ENCODE measurements at regions not wholly inside any gene's neighbourhood (a gene's known extent, or its start where the extent isn't known, plus 50 kb on each side); places are given as distances from the start of the nearest gene placed in this dataset.

DNA sequence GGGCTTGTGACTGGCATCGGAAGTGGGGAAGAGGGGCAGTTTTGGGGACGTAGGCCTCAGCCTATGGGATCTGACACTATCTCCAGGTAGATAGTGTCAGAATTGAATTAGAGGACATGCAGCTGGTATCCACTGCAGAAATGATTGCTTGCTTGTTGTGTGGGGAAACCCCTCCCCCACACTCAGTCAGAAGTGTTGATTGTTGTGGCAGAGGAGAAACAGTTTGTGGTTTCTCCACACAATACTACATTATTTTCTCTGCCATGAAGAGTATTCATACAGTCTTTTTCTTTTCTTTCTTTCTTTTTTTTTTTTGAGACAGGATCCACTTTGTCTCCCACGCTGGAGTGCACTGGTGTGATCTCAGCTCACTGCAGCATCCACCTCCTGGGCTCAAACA is 113.9 kb downstream of the ARRDC3 start:
- no peaks in the 10 kb centered on the region for H3K36me3 ChIP-seq (ENCODE audit: insufficient read depth, low read length, poor library complexity, severe bottlenecking)
- no TSS peak for BruUV-seq (replicated peaks)
- no peaks in the 10 kb centered on the region for H3K27me3 ChIP-seq (replicated peaks; ENCODE audit: insufficient read depth, low read depth, low read length, poor library complexity)
- ChIA-PET CTCF (no interaction called here), POLR2A (ENCODE audit: low non-redundant PET) (interaction anchor here (0.7 kb wide), 1 partner anchor 602 kb away, joined by 11 read pairs; no protein-coding TSS in a partner anchor)
- no peaks in the 10 kb centered on the region for H3K4me1 ChIP-seq (ENCODE audit: insufficient read depth, low read length, poor library complexity, severe bottlenecking)
- DNase-seq (ENCODE audit: low spot score) = no peak
- no peaks in the 10 kb centered on the region for H3K9me3 ChIP-seq (ENCODE audit: low read depth, low read length, poor library complexity, severe bottlenecking)
- no peak overlapping the region for H3K27ac ChIP-seq (ENCODE audit: low read depth, low read length, poor library complexity, severe bottlenecking)
- no peak overlapping the region for H3K4me3 ChIP-seq (ENCODE audit: low read depth, low read length, poor library complexity, severe bottlenecking)
- TF ChIP-seq, protein P1, sequence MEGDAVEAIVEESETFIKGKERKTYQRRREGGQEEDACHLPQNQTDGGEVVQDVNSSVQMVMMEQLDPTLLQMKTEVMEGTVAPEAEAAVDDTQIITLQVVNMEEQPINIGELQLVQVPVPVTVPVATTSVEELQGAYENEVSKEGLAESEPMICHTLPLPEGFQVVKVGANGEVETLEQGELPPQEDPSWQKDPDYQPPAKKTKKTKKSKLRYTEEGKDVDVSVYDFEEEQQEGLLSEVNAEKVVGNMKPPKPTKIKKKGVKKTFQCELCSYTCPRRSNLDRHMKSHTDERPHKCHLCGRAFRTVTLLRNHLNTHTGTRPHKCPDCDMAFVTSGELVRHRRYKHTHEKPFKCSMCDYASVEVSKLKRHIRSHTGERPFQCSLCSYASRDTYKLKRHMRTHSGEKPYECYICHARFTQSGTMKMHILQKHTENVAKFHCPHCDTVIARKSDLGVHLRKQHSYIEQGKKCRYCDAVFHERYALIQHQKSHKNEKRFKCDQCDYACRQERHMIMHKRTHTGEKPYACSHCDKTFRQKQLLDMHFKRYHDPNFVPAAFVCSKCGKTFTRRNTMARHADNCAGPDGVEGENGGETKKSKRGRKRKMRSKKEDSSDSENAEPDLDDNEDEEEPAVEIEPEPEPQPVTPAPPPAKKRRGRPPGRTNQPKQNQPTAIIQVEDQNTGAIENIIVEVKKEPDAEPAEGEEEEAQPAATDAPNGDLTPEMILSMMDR (conservative IDR thresholded peaks at IDR 0.05; ENCODE audit: low read depth, low read length) = no peak
- TF ChIP-seq EZH2 (IDR thresholded peaks at IDR 0.05; ENCODE audit: borderline replicate concordance, low read depth, low read length, poor library complexity, severe bottlenecking) = no peak
- intact Hi-C loops (cut with micrococcal nuclease; ENCODE audit: unreplicated experiment) = no loop called here

DNA sequence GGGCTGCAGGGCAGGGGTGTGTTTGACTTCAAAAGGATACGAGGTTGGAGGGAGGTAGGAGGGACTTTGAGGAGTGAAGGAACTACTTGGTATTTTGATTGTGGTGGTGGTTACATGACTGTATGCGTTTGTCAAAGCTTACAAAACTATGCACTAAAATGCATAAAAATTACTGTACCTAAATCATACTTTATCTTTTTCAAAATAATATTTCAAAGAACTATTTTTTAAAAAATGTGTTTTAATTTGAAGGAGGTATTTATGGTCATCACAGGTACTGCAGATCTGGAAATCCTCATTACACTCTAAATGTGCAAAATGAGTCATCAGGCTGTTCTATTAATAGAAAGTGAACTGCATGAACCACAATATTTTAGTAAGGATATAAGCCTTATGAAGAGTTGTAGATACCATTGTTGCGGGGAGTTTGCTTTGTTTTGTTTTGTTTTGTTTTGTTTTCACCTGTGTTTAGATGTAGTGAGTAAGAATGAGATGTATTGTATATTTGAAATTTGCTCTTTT is 116.9 kb downstream of the ARRDC3 start:
- DNase-seq (ENCODE audit: low spot score) = peak; percentile 28
- Histone ChIP-seq H3K36me3 (ENCODE audit: insufficient read depth, low read length, poor library complexity, severe bottlenecking) (no peaks in the 10 kb centered on the region), H3K4me1 (ENCODE audit: insufficient read depth, low read length, poor library complexity, severe bottlenecking) (no peaks in the 10 kb centered on the region), H3K4me3 (ENCODE audit: low read depth, low read length, poor library complexity, severe bottlenecking) (no peak overlapping the region), H3K27ac (ENCODE audit: low read depth, low read length, poor library complexity, severe bottlenecking) (no peak overlapping the region), H3K9me3 (ENCODE audit: low read depth, low read length, poor library complexity, severe bottlenecking) (no peaks in the 10 kb centered on the region), H3K27me3 (replicated peaks; ENCODE audit: insufficient read depth, low read depth, low read length, poor library complexity) (no peaks in the 10 kb centered on the region)
- no peak for TF ChIP-seq EZH2 (IDR thresholded peaks at IDR 0.05; ENCODE audit: borderline replicate concordance, low read depth, low read length, poor library complexity, severe bottlenecking)
- TF ChIP-seq, protein P1 (conservative IDR thresholded peaks at IDR 0.05; ENCODE audit: low read depth, low read length) = no peak; the same call in 1 of the 2 replicates
- intact Hi-C loops (cut with micrococcal nuclease; ENCODE audit: unreplicated experiment) = no loop called here
- BruUV-seq (replicated peaks) = no TSS peak
- ChIA-PET POLR2A (ENCODE audit: low non-redundant PET) (no interaction called here), CTCF (no interaction called here)

DNA sequence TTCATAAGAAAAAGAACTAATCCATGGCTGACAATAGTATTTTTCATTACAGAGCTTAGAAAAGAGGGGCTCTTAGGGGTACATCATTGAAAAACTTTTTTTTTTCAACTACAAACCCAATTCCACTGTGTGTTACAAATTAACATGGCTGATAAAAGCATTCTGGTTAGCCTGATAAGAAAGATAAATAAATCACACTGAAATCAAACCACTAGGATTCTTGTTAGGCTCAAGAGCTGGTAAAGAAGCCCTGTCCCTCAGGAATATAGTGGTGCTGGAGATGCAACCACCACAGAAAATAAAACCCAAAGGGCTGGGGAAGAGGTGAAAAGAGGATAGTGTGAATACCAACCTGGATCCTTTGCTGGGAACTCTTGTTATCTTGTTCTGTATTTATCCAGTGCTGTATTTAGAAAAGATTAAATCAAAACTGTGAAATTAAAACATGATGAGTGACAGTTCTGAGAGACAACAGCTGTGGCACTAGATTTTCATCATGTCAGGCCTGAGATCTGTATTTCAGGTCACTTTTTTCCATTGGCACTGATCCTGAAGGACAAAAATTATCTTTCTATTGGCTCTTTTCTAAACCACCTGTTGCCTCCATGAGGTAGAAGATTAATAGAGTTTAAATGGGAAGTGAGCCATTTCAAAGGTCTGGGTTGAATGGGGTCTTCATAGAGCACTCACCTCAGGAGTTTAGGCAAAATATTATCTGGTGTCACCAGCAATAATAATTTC is 118.6 kb downstream of the ARRDC3 start:
- ChIA-PET CTCF (no interaction called here), POLR2A (ENCODE audit: low non-redundant PET) (no interaction called here)
- no peak for DNase-seq (ENCODE audit: low spot score)
- H3K27me3 ChIP-seq (replicated peaks; ENCODE audit: insufficient read depth, low read depth, low read length, poor library complexity) = no peaks in the 10 kb centered on the region
- H3K4me3 ChIP-seq (ENCODE audit: low read depth, low read length, poor library complexity, severe bottlenecking) = no peak overlapping the region
- H3K9me3 ChIP-seq (ENCODE audit: low read depth, low read length, poor library complexity, severe bottlenecking) = no peaks in the 10 kb centered on the region
- TF ChIP-seq, protein P1 (conservative IDR thresholded peaks at IDR 0.05; ENCODE audit: low read depth, low read length) = no peak
- no peak for TF ChIP-seq EZH2 (IDR thresholded peaks at IDR 0.05; ENCODE audit: borderline replicate concordance, low read depth, low read length, poor library complexity, severe bottlenecking)
- no peaks in the 10 kb centered on the region for H3K36me3 ChIP-seq (ENCODE audit: insufficient read depth, low read length, poor library complexity, severe bottlenecking)
- no peaks in the 10 kb centered on the region for H3K4me1 ChIP-seq (ENCODE audit: insufficient read depth, low read length, poor library complexity, severe bottlenecking)
- no TSS peak for BruUV-seq (replicated peaks)
- no peak overlapping the region for H3K27ac ChIP-seq (ENCODE audit: low read depth, low read length, poor library complexity, severe bottlenecking)
- intact Hi-C loops (cut with micrococcal nuclease; ENCODE audit: unreplicated experiment) = no loop called here

All from A673 (cell line).